GM12873 (cell line): ENCODE measurements at regions not wholly inside any gene's neighbourhood (a gene's known extent, or its start where the extent isn't known, plus 50 kb on each side); places are given as distances from the start of the nearest gene placed in this dataset.

Experiments
- CTCF ChIP-seq: IDR thresholded peaks from 2 replicates; pipeline ENCODE4 v1.5.1; 2012; ENCODE audit warnings: low read depth, mild to moderate bottlenecking, moderate library complexity, low read length, control low read depth; ENCODE audit not compliant: insufficient read depth; ENCODE audit errors: missing control alignments

GRCh38 chr14:53437858-53438257 lies 284.7 kb upstream of the DDHD1 start:
- no peak for TF ChIP-seq CTCF

- TF ChIP-seq CTCF = peak; percentile 80
Measured at GRCh38 chr14:53432378-53432802, 279.3 kb upstream of the DDHD1 start.

GRCh38 chr14:53430870-53431269 lies 277.7 kb upstream of the DDHD1 start:
- TF ChIP-seq CTCF = no peak

GRCh38 chr14:53412819-53413675 lies 259.9 kb upstream of the DDHD1 start:
- peak; percentile 68 for TF ChIP-seq CTCF

- TF ChIP-seq CTCF = no peak
Measured at GRCh38 chr14:53411125-53411524, 258.0 kb upstream of the DDHD1 start.

- TF ChIP-seq CTCF = no peak
Measured at GRCh38 chr14:53409969-53410368, 256.8 kb upstream of the DDHD1 start.

- no peak for TF ChIP-seq CTCF
Measured at GRCh38 chr14:53409289-53409688, 256.2 kb upstream of the DDHD1 start.
